GM12878 (cell line): ENCODE measurements at regions not wholly inside any gene's neighbourhood (a gene's known extent, or its start where the extent isn't known, plus 50 kb on each side); places are given as distances from the start of the nearest gene placed in this dataset.

Experiments used
- GABPA ChIP-seq: IDR thresholded peaks from 2 replicates; pipeline ENCODE4 v1.6.1; 2014; ENCODE audit warnings: antibody characterized with exemption, low read depth, mild to moderate bottlenecking, inconsistent platforms
- RCOR1 ChIP-seq: conservative IDR thresholded peaks from 2 replicates; pipeline ENCODE4 v1.6.1; 2012; ENCODE audit warnings: low read depth, low read length, improper control_type of control experiment
- STAT3 ChIP-seq: IDR thresholded peaks from 2 replicates; pipeline ENCODE4 v1.6.1; 2011; ENCODE audit warnings: low read depth, low read length, improper control_type of control experiment
- TF ChIP-seq, protein P1 (sequence below), 3 experiments: IDR thresholded peaks in 2 of 3; conservative IDR thresholded peaks in 1 of 3; 2 replicates each; pipeline ENCODE4 v1.5.1; 2011; ENCODE audit warnings: low read depth in 3 of 3, low read length in 3 of 3, mild to moderate bottlenecking in 3 of 3, control low read depth in 2 of 3, moderate library complexity in 2 of 3, inconsistent platforms in 1 of 3, mixed read lengths in 1 of 3; ENCODE audit not compliant: control insufficient read depth in 2 of 3, insufficient read depth in 1 of 3; ENCODE audit errors: extremely low read depth in 1 of 3
- TF ChIP-seq, protein P2 (sequence below): fragments of 450-650 bp; IDR thresholded peaks from 2 replicates; pipeline ENCODE4 v1.6.1; 2017; ENCODE audit warnings: antibody characterized with exemption, mild to moderate bottlenecking, moderate library complexity
- TF ChIP-seq, protein P3 (sequence below): IDR thresholded peaks from 2 replicates; pipeline ENCODE4 v1.6.1; 2011; ENCODE audit warnings: borderline replicate concordance, low read depth, mild to moderate bottlenecking, moderate library complexity, low read length; ENCODE audit not compliant: insufficient read depth, poor library complexity, severe bottlenecking
- TF ChIP-seq, protein P4 (sequence below): fragments of 450-650 bp; IDR thresholded peaks from 2 replicates; pipeline ENCODE4 v1.6.1; 2018; ENCODE audit warnings: borderline replicate concordance, mild to moderate bottlenecking; ENCODE audit not compliant: partially characterized antibody

DNA sequence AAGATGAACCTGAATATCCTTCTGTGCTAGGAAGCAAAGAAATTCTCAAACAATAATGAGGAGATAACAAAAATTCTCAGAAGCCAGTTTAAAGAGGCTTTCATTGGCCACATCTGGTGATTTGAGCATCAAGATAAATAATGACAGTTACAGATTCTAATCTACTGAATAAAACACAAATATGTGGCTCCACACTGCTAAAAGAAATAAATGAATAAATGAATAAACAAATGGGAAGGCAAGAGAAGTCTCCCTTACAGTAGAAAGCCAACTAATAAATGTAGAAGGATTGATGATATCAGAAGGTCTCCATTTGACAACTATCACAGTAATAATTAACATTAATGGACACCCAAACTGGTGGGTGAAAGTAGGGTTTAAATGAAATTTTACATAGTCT, 54.6 kb upstream of the ADAM23 start:
- TF ChIP-seq, protein P1, sequence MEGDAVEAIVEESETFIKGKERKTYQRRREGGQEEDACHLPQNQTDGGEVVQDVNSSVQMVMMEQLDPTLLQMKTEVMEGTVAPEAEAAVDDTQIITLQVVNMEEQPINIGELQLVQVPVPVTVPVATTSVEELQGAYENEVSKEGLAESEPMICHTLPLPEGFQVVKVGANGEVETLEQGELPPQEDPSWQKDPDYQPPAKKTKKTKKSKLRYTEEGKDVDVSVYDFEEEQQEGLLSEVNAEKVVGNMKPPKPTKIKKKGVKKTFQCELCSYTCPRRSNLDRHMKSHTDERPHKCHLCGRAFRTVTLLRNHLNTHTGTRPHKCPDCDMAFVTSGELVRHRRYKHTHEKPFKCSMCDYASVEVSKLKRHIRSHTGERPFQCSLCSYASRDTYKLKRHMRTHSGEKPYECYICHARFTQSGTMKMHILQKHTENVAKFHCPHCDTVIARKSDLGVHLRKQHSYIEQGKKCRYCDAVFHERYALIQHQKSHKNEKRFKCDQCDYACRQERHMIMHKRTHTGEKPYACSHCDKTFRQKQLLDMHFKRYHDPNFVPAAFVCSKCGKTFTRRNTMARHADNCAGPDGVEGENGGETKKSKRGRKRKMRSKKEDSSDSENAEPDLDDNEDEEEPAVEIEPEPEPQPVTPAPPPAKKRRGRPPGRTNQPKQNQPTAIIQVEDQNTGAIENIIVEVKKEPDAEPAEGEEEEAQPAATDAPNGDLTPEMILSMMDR (IDR thresholded peaks at IDR 0.05 in 2 of 3, conservative IDR thresholded peaks at IDR 0.05 in 1 of 3; ENCODE audit: control insufficient read depth in 2 of 3, extremely low read depth in 1 of 3, insufficient read depth in 1 of 3, low read depth in 3 of 3, low read length in 3 of 3): no peak
- TF ChIP-seq RCOR1: no peak
- TF ChIP-seq, protein P2, sequence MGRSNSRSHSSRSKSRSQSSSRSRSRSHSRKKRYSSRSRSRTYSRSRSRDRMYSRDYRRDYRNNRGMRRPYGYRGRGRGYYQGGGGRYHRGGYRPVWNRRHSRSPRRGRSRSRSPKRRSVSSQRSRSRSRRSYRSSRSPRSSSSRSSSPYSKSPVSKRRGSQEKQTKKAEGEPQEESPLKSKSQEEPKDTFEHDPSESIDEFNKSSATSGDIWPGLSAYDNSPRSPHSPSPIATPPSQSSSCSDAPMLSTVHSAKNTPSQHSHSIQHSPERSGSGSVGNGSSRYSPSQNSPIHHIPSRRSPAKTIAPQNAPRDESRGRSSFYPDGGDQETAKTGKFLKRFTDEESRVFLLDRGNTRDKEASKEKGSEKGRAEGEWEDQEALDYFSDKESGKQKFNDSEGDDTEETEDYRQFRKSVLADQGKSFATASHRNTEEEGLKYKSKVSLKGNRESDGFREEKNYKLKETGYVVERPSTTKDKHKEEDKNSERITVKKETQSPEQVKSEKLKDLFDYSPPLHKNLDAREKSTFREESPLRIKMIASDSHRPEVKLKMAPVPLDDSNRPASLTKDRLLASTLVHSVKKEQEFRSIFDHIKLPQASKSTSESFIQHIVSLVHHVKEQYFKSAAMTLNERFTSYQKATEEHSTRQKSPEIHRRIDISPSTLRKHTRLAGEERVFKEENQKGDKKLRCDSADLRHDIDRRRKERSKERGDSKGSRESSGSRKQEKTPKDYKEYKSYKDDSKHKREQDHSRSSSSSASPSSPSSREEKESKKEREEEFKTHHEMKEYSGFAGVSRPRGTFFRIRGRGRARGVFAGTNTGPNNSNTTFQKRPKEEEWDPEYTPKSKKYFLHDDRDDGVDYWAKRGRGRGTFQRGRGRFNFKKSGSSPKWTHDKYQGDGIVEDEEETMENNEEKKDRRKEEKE: no peak
- TF ChIP-seq, protein P3, sequence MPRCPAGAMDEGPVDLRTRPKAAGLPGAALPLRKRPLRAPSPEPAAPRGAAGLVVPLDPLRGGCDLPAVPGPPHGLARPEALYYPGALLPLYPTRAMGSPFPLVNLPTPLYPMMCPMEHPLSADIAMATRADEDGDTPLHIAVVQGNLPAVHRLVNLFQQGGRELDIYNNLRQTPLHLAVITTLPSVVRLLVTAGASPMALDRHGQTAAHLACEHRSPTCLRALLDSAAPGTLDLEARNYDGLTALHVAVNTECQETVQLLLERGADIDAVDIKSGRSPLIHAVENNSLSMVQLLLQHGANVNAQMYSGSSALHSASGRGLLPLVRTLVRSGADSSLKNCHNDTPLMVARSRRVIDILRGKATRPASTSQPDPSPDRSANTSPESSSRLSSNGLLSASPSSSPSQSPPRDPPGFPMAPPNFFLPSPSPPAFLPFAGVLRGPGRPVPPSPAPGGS: no peak
- TF ChIP-seq, protein P4, sequence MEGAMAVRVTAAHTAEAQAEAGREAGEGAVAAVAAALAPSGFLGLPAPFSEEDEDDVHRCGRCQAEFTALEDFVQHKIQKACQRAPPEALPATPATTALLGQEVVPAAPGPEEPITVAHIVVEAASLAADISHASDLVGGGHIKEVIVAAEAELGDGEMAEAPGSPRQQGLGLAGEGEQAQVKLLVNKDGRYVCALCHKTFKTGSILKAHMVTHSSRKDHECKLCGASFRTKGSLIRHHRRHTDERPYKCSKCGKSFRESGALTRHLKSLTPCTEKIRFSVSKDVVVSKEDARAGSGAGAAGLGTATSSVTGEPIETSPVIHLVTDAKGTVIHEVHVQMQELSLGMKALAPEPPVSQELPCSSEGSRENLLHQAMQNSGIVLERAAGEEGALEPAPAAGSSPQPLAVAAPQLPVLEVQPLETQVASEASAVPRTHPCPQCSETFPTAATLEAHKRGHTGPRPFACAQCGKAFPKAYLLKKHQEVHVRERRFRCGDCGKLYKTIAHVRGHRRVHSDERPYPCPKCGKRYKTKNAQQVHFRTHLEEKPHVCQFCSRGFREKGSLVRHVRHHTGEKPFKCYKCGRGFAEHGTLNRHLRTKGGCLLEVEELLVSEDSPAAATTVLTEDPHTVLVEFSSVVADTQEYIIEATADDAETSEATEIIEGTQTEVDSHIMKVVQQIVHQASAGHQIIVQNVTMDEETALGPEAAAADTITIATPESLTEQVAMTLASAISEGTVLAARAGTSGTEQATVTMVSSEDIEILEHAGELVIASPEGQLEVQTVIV: no peak
- TF ChIP-seq STAT3: no peak
- TF ChIP-seq GABPA: no peak
